D721Med (cell line): ENCODE measurements at regions not wholly inside any gene's neighbourhood (a gene's known extent, or its start where the extent isn't known, plus 50 kb on each side); places are given as distances from the start of the nearest gene placed in this dataset.

Experiments used
- DNase-seq: peaks from one replicate; pipeline ENCODE4 v3.0.0; 2011; ENCODE audit warnings: low spot score; ENCODE audit not compliant: insufficient read length
- FAIRE-seq: peaks from 2 replicates; lab custom pipeline; 2011; peaks lifted over from hg19 to GRCh38; lab: Jason Lieb, UNC
- TF ChIP-seq, protein P1 (sequence below): IDR thresholded peaks from 2 replicates; pipeline ENCODE4 v1.5.1; 2012; ENCODE audit warnings: mild to moderate bottlenecking, control low read depth; ENCODE audit not compliant: insufficient read depth; ENCODE audit errors: missing control alignments

DNA sequence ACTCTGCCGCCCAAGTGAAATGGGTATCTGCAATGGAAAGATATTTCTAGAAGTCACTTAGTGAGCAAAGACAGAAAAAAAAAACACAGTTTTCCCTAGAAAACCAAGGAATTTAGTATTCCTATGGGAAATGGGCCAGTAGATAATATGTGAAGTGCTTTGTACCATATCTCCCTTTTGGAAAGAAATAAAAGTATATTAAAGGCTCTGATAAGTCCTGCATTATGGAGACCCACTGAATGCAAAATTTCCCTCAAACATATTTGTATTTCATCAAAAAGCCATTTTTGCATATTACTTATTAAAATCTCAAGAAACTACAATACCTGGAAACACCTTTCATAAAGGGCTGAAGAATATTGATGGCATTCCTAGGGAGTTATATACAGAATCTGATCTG lies 51.6 kb upstream of the DYNLRB2 start:
- TF ChIP-seq, protein P1, sequence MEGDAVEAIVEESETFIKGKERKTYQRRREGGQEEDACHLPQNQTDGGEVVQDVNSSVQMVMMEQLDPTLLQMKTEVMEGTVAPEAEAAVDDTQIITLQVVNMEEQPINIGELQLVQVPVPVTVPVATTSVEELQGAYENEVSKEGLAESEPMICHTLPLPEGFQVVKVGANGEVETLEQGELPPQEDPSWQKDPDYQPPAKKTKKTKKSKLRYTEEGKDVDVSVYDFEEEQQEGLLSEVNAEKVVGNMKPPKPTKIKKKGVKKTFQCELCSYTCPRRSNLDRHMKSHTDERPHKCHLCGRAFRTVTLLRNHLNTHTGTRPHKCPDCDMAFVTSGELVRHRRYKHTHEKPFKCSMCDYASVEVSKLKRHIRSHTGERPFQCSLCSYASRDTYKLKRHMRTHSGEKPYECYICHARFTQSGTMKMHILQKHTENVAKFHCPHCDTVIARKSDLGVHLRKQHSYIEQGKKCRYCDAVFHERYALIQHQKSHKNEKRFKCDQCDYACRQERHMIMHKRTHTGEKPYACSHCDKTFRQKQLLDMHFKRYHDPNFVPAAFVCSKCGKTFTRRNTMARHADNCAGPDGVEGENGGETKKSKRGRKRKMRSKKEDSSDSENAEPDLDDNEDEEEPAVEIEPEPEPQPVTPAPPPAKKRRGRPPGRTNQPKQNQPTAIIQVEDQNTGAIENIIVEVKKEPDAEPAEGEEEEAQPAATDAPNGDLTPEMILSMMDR, result no peak
- no peak for DNase-seq
- FAIRE-seq, result no peak

DNA sequence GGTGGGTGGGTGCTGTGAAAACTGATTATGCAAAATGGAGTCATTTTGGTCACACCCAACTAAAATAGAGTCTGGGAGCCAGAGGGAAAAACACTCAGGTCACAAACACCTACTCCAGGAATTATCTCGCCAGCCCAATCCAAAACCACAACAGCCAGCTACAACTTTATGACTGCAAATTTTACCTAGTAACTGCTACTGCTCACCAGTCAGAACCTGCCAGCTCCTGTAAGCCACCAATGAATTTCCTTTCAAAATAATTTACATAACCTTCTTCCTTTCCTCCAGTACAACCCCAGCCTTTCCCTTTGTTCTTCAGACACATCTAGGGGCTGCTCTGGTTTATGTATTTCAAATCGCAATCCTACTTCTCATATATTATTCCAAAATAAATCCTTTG lies 52.6 kb upstream of the DYNLRB2 start:
- TF ChIP-seq, protein P1, result no peak
- FAIRE-seq, result no peak

DNA sequence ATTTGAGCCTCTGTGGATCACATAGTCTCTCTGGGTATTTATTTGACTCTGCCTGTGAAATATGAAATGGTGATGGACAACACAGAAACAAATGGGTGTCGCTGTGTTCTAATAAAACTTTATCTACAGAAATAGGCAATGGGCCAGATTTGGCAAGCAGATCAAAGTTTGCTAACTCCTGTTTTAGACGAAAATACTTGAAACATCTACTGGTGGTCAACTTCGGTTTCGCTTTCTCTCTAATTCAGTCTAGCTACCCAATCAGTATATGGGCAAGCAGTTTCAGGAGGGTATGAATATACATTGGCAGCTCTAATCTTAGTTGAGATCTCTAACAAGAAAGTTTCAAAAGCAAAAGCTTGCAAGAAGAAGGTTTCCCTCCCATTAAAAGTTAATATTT lies 60.1 kb upstream of the DYNLRB2 start:
- TF ChIP-seq, protein P1, result no peak
- DNase-seq (no peak), FAIRE-seq (no peak)

More for the DNA sequence above, 52.6 kb upstream of the DYNLRB2 start:
- DNase-seq, result no peak

DNA sequence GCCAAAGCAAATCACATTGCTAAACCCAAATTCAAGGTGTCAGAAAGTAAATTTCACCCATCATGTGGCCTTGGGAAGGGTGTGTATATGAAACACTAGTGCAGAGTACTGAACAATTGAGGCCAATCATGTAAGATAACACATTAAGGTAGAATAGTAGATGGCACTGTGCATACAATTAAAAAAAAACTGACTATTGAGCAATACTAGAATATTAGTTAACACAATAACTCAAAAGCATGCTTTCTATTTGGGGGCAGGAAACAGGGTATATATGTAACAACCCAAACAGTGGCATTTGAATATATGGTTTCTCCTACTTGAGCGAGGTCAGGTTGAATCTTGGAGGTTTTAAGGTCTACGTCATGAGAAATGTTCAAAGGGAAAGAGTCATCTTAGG lies 63.0 kb upstream of the DYNLRB2 start:
- DNase-seq, result no peak
- TF ChIP-seq, protein P1, result no peak
- FAIRE-seq, result no peak

DNA sequence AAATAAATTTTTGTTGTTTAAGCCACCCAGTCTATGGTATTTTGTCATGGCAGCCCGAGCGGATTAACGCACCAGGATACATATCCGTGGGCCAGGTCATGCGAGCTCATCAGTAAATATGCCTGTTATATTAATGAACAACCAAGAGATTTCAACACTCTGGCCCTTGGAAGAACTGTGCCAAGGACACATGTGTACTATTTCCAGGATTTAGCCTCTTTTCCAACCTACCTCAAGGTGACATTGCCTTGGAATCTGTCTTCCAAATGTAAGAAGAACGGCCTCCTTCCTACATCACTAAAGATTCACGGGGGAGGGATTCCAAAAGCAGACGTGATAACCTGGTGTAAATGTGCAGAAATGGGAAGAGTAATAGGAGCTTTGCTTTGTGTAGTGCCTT lies 72.8 kb upstream of the DYNLRB2 start:
- TF ChIP-seq, protein P1, result no peak
- no peak for FAIRE-seq
- no peak for DNase-seq

DNA sequence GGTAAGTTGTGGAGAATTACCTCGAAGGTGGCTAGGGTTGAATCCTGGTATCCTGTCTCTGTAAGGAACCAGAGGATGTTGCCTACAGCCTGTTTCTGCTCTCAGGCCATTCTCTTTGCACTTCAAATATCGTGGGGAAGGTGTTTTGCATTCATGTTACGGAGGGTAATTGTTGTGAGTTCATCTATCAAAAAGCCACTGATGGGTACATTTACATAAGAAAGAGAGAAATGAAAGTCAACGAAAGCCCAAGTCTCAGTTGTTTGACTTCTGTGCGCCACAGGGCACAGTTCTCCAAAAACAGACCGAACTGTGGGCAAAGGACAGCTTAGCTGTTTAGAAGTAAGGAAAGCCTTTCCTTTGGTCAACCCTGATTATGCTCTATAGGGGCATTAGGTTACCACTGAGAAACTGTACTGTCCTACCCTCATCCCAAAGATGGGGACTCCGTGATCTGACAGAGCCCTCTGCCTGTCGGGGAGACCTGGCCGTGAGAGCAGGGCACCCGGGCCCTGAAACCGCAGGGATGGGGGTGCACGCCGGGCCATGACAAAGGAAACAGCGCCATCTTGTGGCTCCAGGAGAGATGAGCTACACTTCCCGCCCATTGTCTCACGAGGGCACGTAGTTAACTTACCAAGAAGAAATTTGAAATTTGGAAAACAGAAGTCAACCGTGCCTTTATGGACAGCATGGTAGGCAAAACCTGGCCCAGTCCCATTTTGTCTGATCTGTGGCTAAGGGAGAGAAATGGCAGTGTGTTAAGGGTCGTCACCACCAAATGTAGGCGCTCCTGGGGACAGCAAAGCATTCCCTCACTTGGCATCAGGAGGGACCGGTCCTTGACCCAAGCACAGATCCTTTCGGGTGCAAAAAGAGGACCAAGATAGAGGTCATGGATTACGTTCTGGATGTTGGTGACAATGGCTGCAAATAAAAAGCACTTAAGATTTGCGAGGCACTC lies 74.5 kb upstream of the DYNLRB2 start:
- no peak for FAIRE-seq
- TF ChIP-seq, protein P1, result peak; percentile 66

More for the DNA sequence above, 74.5 kb upstream of the DYNLRB2 start:
- DNase-seq, result no peak
